ENCODE measurements at regions not wholly inside any gene's neighbourhood (a gene's known extent, or its start where the extent isn't known, plus 50 kb on each side); places are given as distances from the start of the nearest gene placed in this dataset.

DNA sequence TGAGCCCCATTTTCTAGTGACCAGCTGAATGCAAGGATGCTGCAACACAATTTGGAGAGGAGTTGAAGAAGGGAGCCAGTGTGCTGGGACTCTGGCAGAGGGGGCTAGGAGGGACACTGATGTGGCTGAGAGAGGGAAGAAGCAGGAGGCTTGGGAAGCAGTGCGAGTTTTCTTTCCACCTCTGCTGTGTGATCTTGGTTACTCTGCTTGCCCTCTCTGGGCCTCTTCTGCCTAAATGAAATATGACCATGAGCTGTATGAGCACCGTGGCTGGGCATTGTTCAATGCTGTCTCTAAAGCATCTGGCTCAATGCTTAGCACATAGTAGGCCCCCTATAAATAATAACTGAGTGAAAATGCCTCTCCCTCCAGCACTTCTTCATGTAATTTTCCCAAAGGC is 65.3 kb upstream of the PAX7 start:
- DNase-seq (ENCODE audit: low read depth): no peak
- no peak overlapping the region for H3K4me3 ChIP-seq (ENCODE audit: low read depth, low read length)
- TF ChIP-seq, protein P1, sequence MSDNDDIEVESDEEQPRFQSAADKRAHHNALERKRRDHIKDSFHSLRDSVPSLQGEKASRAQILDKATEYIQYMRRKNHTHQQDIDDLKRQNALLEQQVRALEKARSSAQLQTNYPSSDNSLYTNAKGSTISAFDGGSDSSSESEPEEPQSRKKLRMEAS (IDR thresholded peaks at IDR 0.05; ENCODE audit: low read depth, low read length): no peak
- TF ChIP-seq MYC (IDR thresholded peaks at IDR 0.05; ENCODE audit: low read depth, low read length) (no peak), POLR2A (IDR thresholded peaks at IDR 0.05; ENCODE audit: extremely low read depth, insufficient read length) (no peak)
- TF ChIP-seq, protein P2, sequence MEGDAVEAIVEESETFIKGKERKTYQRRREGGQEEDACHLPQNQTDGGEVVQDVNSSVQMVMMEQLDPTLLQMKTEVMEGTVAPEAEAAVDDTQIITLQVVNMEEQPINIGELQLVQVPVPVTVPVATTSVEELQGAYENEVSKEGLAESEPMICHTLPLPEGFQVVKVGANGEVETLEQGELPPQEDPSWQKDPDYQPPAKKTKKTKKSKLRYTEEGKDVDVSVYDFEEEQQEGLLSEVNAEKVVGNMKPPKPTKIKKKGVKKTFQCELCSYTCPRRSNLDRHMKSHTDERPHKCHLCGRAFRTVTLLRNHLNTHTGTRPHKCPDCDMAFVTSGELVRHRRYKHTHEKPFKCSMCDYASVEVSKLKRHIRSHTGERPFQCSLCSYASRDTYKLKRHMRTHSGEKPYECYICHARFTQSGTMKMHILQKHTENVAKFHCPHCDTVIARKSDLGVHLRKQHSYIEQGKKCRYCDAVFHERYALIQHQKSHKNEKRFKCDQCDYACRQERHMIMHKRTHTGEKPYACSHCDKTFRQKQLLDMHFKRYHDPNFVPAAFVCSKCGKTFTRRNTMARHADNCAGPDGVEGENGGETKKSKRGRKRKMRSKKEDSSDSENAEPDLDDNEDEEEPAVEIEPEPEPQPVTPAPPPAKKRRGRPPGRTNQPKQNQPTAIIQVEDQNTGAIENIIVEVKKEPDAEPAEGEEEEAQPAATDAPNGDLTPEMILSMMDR (IDR thresholded peaks at IDR 0.05; ENCODE audit: low read depth, low read length): no peak

DNA sequence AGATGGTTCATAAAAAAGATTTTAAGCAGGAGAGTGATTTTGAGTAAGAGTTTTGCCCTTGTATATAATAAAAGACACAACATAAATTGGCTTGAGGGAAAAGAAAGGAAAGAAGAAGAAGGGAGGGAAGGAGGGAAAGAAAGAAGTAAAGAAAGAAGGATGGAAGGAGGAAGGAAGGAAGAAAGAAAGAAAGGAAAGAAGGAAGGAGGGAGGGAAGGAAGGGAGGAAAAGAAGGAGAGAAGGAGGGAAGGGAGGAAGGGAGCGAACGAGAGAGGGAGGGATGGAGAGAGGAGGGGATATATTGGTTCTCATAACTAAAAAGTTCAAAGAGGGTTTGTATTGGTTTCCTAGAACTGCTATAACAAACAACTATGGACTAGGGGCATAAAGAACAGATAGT is 62.2 kb upstream of the PAX7 start:
- no peak for DNase-seq (ENCODE audit: low read depth)
- TF ChIP-seq MYC (IDR thresholded peaks at IDR 0.05; ENCODE audit: low read depth, low read length) (no peak), POLR2A (IDR thresholded peaks at IDR 0.05; ENCODE audit: extremely low read depth, insufficient read length) (no peak)
- TF ChIP-seq, protein P1 (IDR thresholded peaks at IDR 0.05; ENCODE audit: low read depth, low read length): no peak
- TF ChIP-seq, protein P2 (IDR thresholded peaks at IDR 0.05; ENCODE audit: low read depth, low read length): no peak
- H3K4me3 ChIP-seq (ENCODE audit: low read depth, low read length): no peak overlapping the region

DNA sequence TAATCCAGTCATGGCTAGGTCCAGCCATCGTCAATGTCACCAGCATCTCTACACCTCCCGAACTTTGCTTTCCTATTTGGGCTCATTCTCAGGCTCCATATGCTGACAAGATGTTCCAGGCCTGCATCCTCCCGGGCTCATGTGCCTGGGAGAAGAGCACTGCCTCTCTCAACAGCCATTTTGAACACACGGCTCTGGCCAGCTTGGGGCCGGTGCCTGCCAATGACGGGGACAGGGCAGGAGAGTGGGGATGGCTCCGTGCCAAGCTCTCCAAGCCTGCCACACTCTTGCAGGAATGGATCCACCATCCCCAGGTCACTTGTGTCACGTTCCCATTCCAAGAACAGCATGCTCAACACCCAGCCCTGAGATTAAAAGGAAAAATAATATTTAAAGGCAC is 61.4 kb upstream of the PAX7 start:
- TF ChIP-seq, protein P1 (IDR thresholded peaks at IDR 0.05; ENCODE audit: low read depth, low read length): no peak
- TF ChIP-seq MYC (IDR thresholded peaks at IDR 0.05; ENCODE audit: low read depth, low read length) (no peak), POLR2A (IDR thresholded peaks at IDR 0.05; ENCODE audit: extremely low read depth, insufficient read length) (no peak)
- TF ChIP-seq, protein P2 (IDR thresholded peaks at IDR 0.05; ENCODE audit: low read depth, low read length): no peak
- DNase-seq (ENCODE audit: low read depth): no peak
- no peak overlapping the region for H3K4me3 ChIP-seq (ENCODE audit: low read depth, low read length)

DNA sequence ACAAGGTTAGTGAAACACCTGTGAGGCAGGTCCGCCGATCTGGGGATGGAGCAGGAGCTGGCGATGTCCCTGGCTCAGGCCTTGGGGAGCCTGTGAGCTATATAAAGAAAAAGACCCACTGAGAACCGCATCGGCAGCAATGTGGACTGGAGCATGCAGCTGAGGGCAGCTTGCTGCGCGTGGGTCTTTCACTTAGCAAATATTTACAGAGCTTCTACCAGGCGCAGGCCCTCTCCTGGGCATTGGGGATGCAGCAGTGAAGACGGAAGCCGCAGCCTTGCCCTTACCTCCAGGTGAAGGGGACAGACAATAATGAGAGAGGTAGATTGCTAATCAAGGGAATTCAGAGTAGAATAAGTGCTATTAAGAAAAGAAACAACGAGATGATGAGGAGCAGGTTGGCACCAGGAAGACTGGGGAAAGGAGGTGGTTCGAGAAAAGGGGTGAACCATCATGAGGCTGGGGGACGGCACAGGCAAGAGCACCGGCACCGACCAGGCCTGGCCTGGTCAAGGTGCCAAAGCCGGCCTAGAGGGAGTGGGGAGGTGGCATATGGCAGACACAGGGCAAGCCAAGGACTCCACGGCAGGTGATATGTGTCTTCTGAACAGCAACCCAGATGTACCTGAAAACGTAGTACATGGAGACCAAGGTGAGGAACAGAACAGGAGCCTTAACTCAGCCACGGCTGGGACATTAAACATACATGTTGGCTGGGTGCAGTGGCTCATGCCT is 60.7 kb upstream of the PAX7 start:
- H3K4me3 ChIP-seq (ENCODE audit: low read depth, low read length): no peak overlapping the region
- DNase-seq (ENCODE audit: low read depth): no peak
- TF ChIP-seq, protein P2 (IDR thresholded peaks at IDR 0.05; ENCODE audit: low read depth, low read length): no peak
- TF ChIP-seq MYC (IDR thresholded peaks at IDR 0.05; ENCODE audit: low read depth, low read length) (no peak), POLR2A (IDR thresholded peaks at IDR 0.05; ENCODE audit: extremely low read depth, insufficient read length) (no peak)
- TF ChIP-seq, protein P1 (IDR thresholded peaks at IDR 0.05; ENCODE audit: low read depth, low read length): no peak

DNA sequence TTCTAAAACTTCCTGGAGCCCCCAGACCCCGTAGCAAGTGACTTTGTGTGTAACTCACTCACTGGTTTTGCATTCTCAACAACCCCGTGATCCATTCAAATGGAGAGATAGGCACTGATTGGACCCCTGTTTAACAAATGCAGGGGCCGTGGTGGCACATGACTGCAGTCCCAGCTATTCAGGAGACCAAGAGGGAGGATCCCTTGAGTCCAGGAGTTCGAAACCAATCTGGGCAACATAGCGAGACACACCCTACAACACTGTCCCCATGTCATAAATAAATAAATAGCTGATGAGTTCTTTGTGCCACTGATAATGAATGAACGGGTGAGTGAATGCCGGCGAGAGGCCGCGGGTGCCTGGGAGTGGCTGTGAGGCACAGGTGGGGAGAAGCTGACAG is 59.4 kb upstream of the PAX7 start:
- DNase-seq (ENCODE audit: low read depth): no peak
- H3K4me3 ChIP-seq (ENCODE audit: low read depth, low read length): no peak overlapping the region
- TF ChIP-seq POLR2A (IDR thresholded peaks at IDR 0.05; ENCODE audit: extremely low read depth, insufficient read length): no peak
- no peak for TF ChIP-seq MYC (IDR thresholded peaks at IDR 0.05; ENCODE audit: low read depth, low read length)
- TF ChIP-seq, protein P2 (IDR thresholded peaks at IDR 0.05; ENCODE audit: low read depth, low read length): no peak
- TF ChIP-seq, protein P1 (IDR thresholded peaks at IDR 0.05; ENCODE audit: low read depth, low read length): no peak

Data from NB4 (cell line).